Type B pancreatic cell (in vitro differentiated cells): ENCODE measurements at regions not wholly inside any gene's neighbourhood (a gene's known extent, or its start where the extent isn't known, plus 50 kb on each side); places are given as distances from the start of the nearest gene placed in this dataset.

Experiments used
- DNase-seq: peaks from one replicate; pipeline ENCODE4 v3.0.0; 2021; ENCODE audit warnings: mixed read lengths; ENCODE audit not compliant: unreplicated experiment; ENCODE audit errors: extremely low spot score
- H3K27ac Mint-ChIP-seq: 2 replicates; pipeline ENCODE4 v1.8.0; 2021; ENCODE audit warnings: mild to moderate bottlenecking, mixed read lengths
- H3K27me3 Mint-ChIP-seq: 2 replicates; pipeline ENCODE4 v1.8.0; 2021; ENCODE audit warnings: mixed read lengths
- H3K36me3 Mint-ChIP-seq: 2 replicates; pipeline ENCODE4 v1.8.0; 2021; ENCODE audit warnings: mixed read lengths
- H3K4me1 Mint-ChIP-seq: one replicate; pipeline ENCODE4 v1.8.0; 2021; ENCODE audit warnings: mixed read lengths; ENCODE audit not compliant: unreplicated experiment
- H3K4me3 Mint-ChIP-seq: 2 replicates; pipeline ENCODE4 v1.8.0; 2021; ENCODE audit warnings: mild to moderate bottlenecking, mixed read lengths
- H3K9me3 Mint-ChIP-seq: 2 replicates; pipeline ENCODE4 v1.8.0; 2021; ENCODE audit warnings: mixed read lengths
- CTCF ChIP-seq: fragments of 200-600 bp; sonication (generic); conservative IDR thresholded peaks from 2 replicates; pipeline ENCODE4 v1.5.0; 2021; ENCODE audit warnings: antibody characterized with exemption, mild to moderate bottlenecking

GRCh38 chr16:19948186-19949104, 63.8 kb upstream of the GPRC5B start:
- no peak for TF ChIP-seq CTCF
- no peaks in the 10 kb centered on the region for H3K36me3 Mint-ChIP-seq
- no peak for DNase-seq
- no peaks in the 10 kb centered on the region for H3K9me3 Mint-ChIP-seq
- H3K27me3 Mint-ChIP-seq: no peaks in the 10 kb centered on the region
- no peak overlapping the region for H3K4me3 Mint-ChIP-seq
- H3K4me1 Mint-ChIP-seq: no peaks in the 10 kb centered on the region
- no peak overlapping the region for H3K27ac Mint-ChIP-seq

- no peak for TF ChIP-seq CTCF
- Mint-ChIP-seq H3K4me1 (no peaks in the 10 kb centered on the region), H3K36me3 (no peaks in the 10 kb centered on the region), H3K27me3 (no peaks in the 10 kb centered on the region), H3K4me3 (no peak overlapping the region), H3K9me3 (no peaks in the 10 kb centered on the region), H3K27ac (no peak overlapping the region)
- no peak for DNase-seq
Observed at GRCh38 chr16:19945934-19946333, 61.3 kb upstream of the GPRC5B start.

- Mint-ChIP-seq H3K27ac (no peak overlapping the region), H3K27me3 (no peaks in the 10 kb centered on the region), H3K4me3 (no peak overlapping the region), H3K4me1 (no peaks in the 10 kb centered on the region), H3K36me3 (no peaks in the 10 kb centered on the region), H3K9me3 (no peaks in the 10 kb centered on the region)
- TF ChIP-seq CTCF: no peak
- no peak for DNase-seq
Observed at GRCh38 chr16:19940195-19940594, 55.5 kb upstream of the GPRC5B start.

GRCh38 chr16:19939553-19939952, 54.9 kb upstream of the GPRC5B start:
- DNase-seq: no peak
- Mint-ChIP-seq H3K36me3 (no peaks in the 10 kb centered on the region), H3K27me3 (no peaks in the 10 kb centered on the region), H3K4me3 (no peak overlapping the region), H3K9me3 (no peaks in the 10 kb centered on the region), H3K27ac (no peak overlapping the region), H3K4me1 (no peaks in the 10 kb centered on the region)
- TF ChIP-seq CTCF: no peak

- H3K4me1 Mint-ChIP-seq: no peaks in the 10 kb centered on the region
- no peak for DNase-seq
- no peak overlapping the region for H3K27ac Mint-ChIP-seq
- no peaks in the 10 kb centered on the region for H3K9me3 Mint-ChIP-seq
- H3K4me3 Mint-ChIP-seq: no peak overlapping the region
- H3K27me3 Mint-ChIP-seq: peaks cover 3% of the 10 kb centered on the region
- no peaks in the 10 kb centered on the region for H3K36me3 Mint-ChIP-seq
- TF ChIP-seq CTCF: no peak
Observed at GRCh38 chr16:19938536-19938935, 53.9 kb upstream of the GPRC5B start.
